Keratinocyte (primary cell): ENCODE measurements at regions not wholly inside any gene's neighbourhood (a gene's known extent, or its start where the extent isn't known, plus 50 kb on each side); places are given as distances from the start of the nearest gene placed in this dataset.

Experiments used
- EZH2 ChIP-seq: IDR thresholded peaks from one replicate; pipeline ENCODE4 v1.6.1; 2012; ENCODE audit warnings: inconsistent platforms, mild to moderate bottlenecking, low read length, moderate library complexity
- TF ChIP-seq, protein P1 (sequence below), 3 experiments: IDR thresholded peaks in 1 of 3; conservative IDR thresholded peaks in 1 of 3; optimal IDR thresholded peaks in 1 of 3; 2 replicates in 2 of 3; 3 replicates in 1 of 3; pipeline versions ENCODE3 to v1.5.1; 2011; ENCODE audit warnings: low read length in 3 of 3, mild to moderate bottlenecking in 3 of 3, moderate library complexity in 2 of 3, control low read depth in 1 of 3, inconsistent platforms in 1 of 3; ENCODE audit not compliant: insufficient read depth in 2 of 3; ENCODE audit errors: extremely low read depth in 1 of 3

DNA sequence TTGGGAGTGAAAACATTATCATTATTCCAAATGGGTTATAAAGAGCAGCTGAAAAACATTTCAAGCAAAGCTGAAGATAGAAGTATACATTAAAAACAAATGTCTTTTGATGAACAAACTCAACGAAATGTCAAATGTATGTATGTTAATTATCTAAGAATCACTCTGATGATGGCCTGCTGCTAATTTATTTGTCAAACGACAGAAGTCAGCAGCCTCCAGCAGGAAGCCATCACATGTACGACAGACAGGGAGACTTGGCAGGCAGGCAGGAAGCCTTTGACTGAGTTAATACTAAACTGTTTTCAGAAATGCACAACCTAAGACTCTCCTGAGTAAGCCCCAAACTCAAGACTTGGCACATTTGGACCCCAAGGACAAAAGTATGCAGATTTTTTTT lies 491.1 kb downstream of the ZNF385D start:
- TF ChIP-seq, protein P1, sequence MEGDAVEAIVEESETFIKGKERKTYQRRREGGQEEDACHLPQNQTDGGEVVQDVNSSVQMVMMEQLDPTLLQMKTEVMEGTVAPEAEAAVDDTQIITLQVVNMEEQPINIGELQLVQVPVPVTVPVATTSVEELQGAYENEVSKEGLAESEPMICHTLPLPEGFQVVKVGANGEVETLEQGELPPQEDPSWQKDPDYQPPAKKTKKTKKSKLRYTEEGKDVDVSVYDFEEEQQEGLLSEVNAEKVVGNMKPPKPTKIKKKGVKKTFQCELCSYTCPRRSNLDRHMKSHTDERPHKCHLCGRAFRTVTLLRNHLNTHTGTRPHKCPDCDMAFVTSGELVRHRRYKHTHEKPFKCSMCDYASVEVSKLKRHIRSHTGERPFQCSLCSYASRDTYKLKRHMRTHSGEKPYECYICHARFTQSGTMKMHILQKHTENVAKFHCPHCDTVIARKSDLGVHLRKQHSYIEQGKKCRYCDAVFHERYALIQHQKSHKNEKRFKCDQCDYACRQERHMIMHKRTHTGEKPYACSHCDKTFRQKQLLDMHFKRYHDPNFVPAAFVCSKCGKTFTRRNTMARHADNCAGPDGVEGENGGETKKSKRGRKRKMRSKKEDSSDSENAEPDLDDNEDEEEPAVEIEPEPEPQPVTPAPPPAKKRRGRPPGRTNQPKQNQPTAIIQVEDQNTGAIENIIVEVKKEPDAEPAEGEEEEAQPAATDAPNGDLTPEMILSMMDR (optimal IDR thresholded peaks at IDR 0.05 in 1 of 3, IDR thresholded peaks at IDR 0.05 in 1 of 3, conservative IDR thresholded peaks at IDR 0.05 in 1 of 3; ENCODE audit: extremely low read depth in 1 of 3, insufficient read depth in 2 of 3, low read length in 3 of 3) = no peak
- no peak for TF ChIP-seq EZH2
